Stimulated activated CD8-positive, alpha-beta memory T cell treated with anti-CD3 and anti-CD28 coated beads, Interleukin-12 subunit alpha, Interleukin-12 subunit beta, amount 100 ng/mL, for 4 hours (primary cell): ENCODE measurements at regions not wholly inside any gene's neighbourhood (a gene's known extent, or its start where the extent isn't known, plus 50 kb on each side); places are given as distances from the start of the nearest gene placed in this dataset.

ENCODE experiments used
- DNase-seq: peaks from one replicate; pipeline ENCODE4 v3.0.0-alpha.2; 2020; ENCODE audit warnings: low read depth

GRCh38 chr1:208640295-208640694, 396.1 kb upstream of the PLXNA2 start:
- no peak for DNase-seq

- DNase-seq, result no peak
Observed at GRCh38 chr1:208641579-208642280, 397.5 kb upstream of the PLXNA2 start.

- no peak for DNase-seq
Observed at GRCh38 chr1:208643005-208643597, 398.9 kb upstream of the PLXNA2 start.

GRCh38 chr1:208644401-208645160, 400.4 kb upstream of the PLXNA2 start:
- no peak for DNase-seq

- DNase-seq, result no peak
Observed at GRCh38 chr1:208646431-208646830, 402.2 kb upstream of the PLXNA2 start.

GRCh38 chr1:208648146-208648545, 404.0 kb upstream of the PLXNA2 start:
- no peak for DNase-seq

- DNase-seq, result no peak
Observed at GRCh38 chr1:208652296-208653160, 408.3 kb upstream of the PLXNA2 start.

- DNase-seq, result no peak
Observed at GRCh38 chr1:208653426-208653825, 409.2 kb upstream of the PLXNA2 start.

GRCh38 chr1:208654241-208654640, 410.1 kb upstream of the PLXNA2 start:
- no peak for DNase-seq

GRCh38 chr1:208665936-208666335, 421.8 kb upstream of the PLXNA2 start:
- DNase-seq, result no peak

GRCh38 chr1:208668991-208669390, 424.8 kb upstream of the PLXNA2 start:
- DNase-seq, result no peak

- no peak for DNase-seq
Observed at GRCh38 chr1:208670778-208671177, 426.6 kb upstream of the PLXNA2 start.

- no peak for DNase-seq
Observed at GRCh38 chr1:208681878-208682663, 437.9 kb upstream of the PLXNA2 start.

GRCh38 chr1:208682664-208683013, 438.5 kb upstream of the PLXNA2 start:
- no peak for DNase-seq

GRCh38 chr1:208683141-208683540, 439.0 kb upstream of the PLXNA2 start:
- no peak for DNase-seq

GRCh38 chr1:208684192-208684591, 440.0 kb upstream of the PLXNA2 start:
- DNase-seq, result no peak

GRCh38 chr1:208686592-208686991, 442.4 kb upstream of the PLXNA2 start:
- DNase-seq, result no peak

- no peak for DNase-seq
Observed at GRCh38 chr1:208688656-208689315, 444.6 kb upstream of the PLXNA2 start.

GRCh38 chr1:208691012-208691411, 446.8 kb upstream of the PLXNA2 start:
- no peak for DNase-seq

GRCh38 chr1:208709981-208710380, 465.8 kb upstream of the PLXNA2 start:
- no peak for DNase-seq

- no peak for DNase-seq
Observed at GRCh38 chr1:208714323-208714722, 470.1 kb upstream of the PLXNA2 start.
